ENCODE measurements at regions not wholly inside any gene's neighbourhood (a gene's known extent, or its start where the extent isn't known, plus 50 kb on each side); places are given as distances from the start of the nearest gene placed in this dataset.

- no peak for TF ChIP-seq CTCF (IDR thresholded peaks at IDR 0.05; ENCODE audit: poor library complexity, severe bottlenecking)
- TF ChIP-seq EZH2 (IDR thresholded peaks at IDR 0.05; ENCODE audit: borderline replicate concordance, insufficient read depth, low read length, poor library complexity, severe bottlenecking): no peak
- no peak for TF ChIP-seq EP300 (conservative IDR thresholded peaks at IDR 0.05; ENCODE audit: poor library complexity, severe bottlenecking)
- TF ChIP-seq RAD21 (conservative IDR thresholded peaks at IDR 0.05): no peak
- peak; percentile 99 for TF ChIP-seq REST (IDR thresholded peaks at IDR 0.05; ENCODE audit: borderline replicate concordance)
Observed at GRCh38 chr3:34235096-34235495, 436.7 kb downstream of the PDCD6IP start.

All from neural cell (in vitro differentiated cells).